Myocyte (in vitro differentiated cells): ENCODE measurements at regions not wholly inside any gene's neighbourhood (a gene's known extent, or its start where the extent isn't known, plus 50 kb on each side); places are given as distances from the start of the nearest gene placed in this dataset.

Source experiments
- DNase-seq: peaks from one replicate; pipeline ENCODE4 v3.0.0-alpha.2; 2012; ENCODE audit warnings: low read depth

GRCh38 chr22:48146426-48146825 is 1384.0 kb downstream of the TBC1D22A start:
- DNase-seq, result no peak

- no peak for DNase-seq
Measured at GRCh38 chr22:48145738-48146137, 1383.3 kb downstream of the TBC1D22A start.

- DNase-seq, result no peak
Measured at GRCh38 chr22:48144318-48144717, 1381.9 kb downstream of the TBC1D22A start.

- no peak for DNase-seq
Measured at GRCh38 chr22:48143856-48144255, 1381.4 kb downstream of the TBC1D22A start.

- no peak for DNase-seq
Measured at GRCh38 chr22:48142388-48142787, 1379.9 kb downstream of the TBC1D22A start.

- no peak for DNase-seq
Measured at GRCh38 chr22:48141301-48141700, 1378.9 kb downstream of the TBC1D22A start.

GRCh38 chr22:48140261-48140813 is 1377.9 kb downstream of the TBC1D22A start:
- DNase-seq, result no peak

- DNase-seq, result no peak
Measured at GRCh38 chr22:48139776-48140175, 1377.3 kb downstream of the TBC1D22A start.

- DNase-seq, result no peak
Measured at GRCh38 chr22:48138855-48139254, 1376.4 kb downstream of the TBC1D22A start.

GRCh38 chr22:48138427-48138826 is 1376.0 kb downstream of the TBC1D22A start:
- DNase-seq, result no peak

- DNase-seq, result no peak
Measured at GRCh38 chr22:48137640-48138039, 1375.2 kb downstream of the TBC1D22A start.

- DNase-seq, result no peak
Measured at GRCh38 chr22:48135592-48135991, 1373.1 kb downstream of the TBC1D22A start.

GRCh38 chr22:48125416-48125815 is 1363.0 kb downstream of the TBC1D22A start:
- no peak for DNase-seq

GRCh38 chr22:48121984-48122383 is 1359.5 kb downstream of the TBC1D22A start:
- DNase-seq, result no peak

- no peak for DNase-seq
Measured at GRCh38 chr22:48118654-48119053, 1356.2 kb downstream of the TBC1D22A start.

- DNase-seq, result no peak
Measured at GRCh38 chr22:48116871-48117270, 1354.4 kb downstream of the TBC1D22A start.

GRCh38 chr22:48112687-48113521 is 1350.5 kb downstream of the TBC1D22A start:
- no peak for DNase-seq

- no peak for DNase-seq
Measured at GRCh38 chr22:48106715-48107259, 1344.3 kb downstream of the TBC1D22A start.

GRCh38 chr22:48106215-48106614 is 1343.8 kb downstream of the TBC1D22A start:
- no peak for DNase-seq

- DNase-seq, result no peak
Measured at GRCh38 chr22:48105259-48105658, 1342.8 kb downstream of the TBC1D22A start.

GRCh38 chr22:48104766-48105165 is 1342.3 kb downstream of the TBC1D22A start:
- no peak for DNase-seq

GRCh38 chr22:48104102-48104738 is 1341.8 kb downstream of the TBC1D22A start:
- DNase-seq, result no peak
